Smooth muscle cell (in vitro differentiated cells): ENCODE measurements at regions not wholly inside any gene's neighbourhood (a gene's known extent, or its start where the extent isn't known, plus 50 kb on each side); places are given as distances from the start of the nearest gene placed in this dataset.

Source experiments
- DNase-seq: peaks from one replicate; lab custom pipeline; 2025; ENCODE audit not compliant: unreplicated experiment; lab: John Stamatoyannopoulos, UW
- H2AFZ ChIP-seq: fragments of 200-600 bp; sonication (generic); 2 replicates; pipeline ENCODE4 v1.6.0; 2016; ENCODE audit warnings: antibody characterized with exemption, low read depth, mild to moderate bottlenecking
- H3F3A ChIP-seq: fragments of 200-600 bp; sonication (generic); 2 replicates; pipeline ENCODE4 v1.6.0; 2017; ENCODE audit warnings: antibody characterized with exemption, low read depth
- H3K27ac ChIP-seq: fragments of 200-600 bp; sonication (generic); 2 replicates; pipeline ENCODE4 v1.5.1; 2016; ENCODE audit warnings: low read depth, mild to moderate bottlenecking
- H3K27me3 ChIP-seq: fragments of 200-600 bp; sonication (generic); 2 replicates; pipeline ENCODE4 v1.6.1; 2016; ENCODE audit warnings: low read depth, mild to moderate bottlenecking
- H3K36me3 ChIP-seq: fragments of 200-600 bp; sonication (generic); 2 replicates; pipeline ENCODE4 v1.5.1; 2016; ENCODE audit warnings: low read depth
- H3K4me1 ChIP-seq: fragments of 200-600 bp; sonication (generic); 2 replicates; pipeline ENCODE4 v1.5.1; 2016; ENCODE audit warnings: low read depth
- H3K4me2 ChIP-seq: fragments of 200-600 bp; sonication (generic); 2 replicates; pipeline ENCODE4 v1.6.0; 2016; ENCODE audit warnings: mild to moderate bottlenecking
- H3K4me3 ChIP-seq: fragments of 200-600 bp; sonication (generic); 2 replicates; pipeline ENCODE4 v1.5.1; 2016; ENCODE audit warnings: mild to moderate bottlenecking
- H3K79me2 ChIP-seq: fragments of 200-600 bp; sonication (generic); 2 replicates; pipeline ENCODE4 v1.6.0; 2016; ENCODE audit warnings: low read depth, mild to moderate bottlenecking
- H3K9ac ChIP-seq: fragments of 200-600 bp; sonication (generic); 2 replicates; pipeline ENCODE4 v1.6.0; 2016; ENCODE audit warnings: low read depth
- H3K9me3 ChIP-seq: fragments of 200-600 bp; sonication (generic); replicated peaks from 2 replicates; pipeline ENCODE4 v1.5.1; 2016; ENCODE audit warnings: low read depth
- H4K20me1 ChIP-seq: fragments of 200-600 bp; sonication (generic); 2 replicates; pipeline ENCODE4 v1.6.0; 2016; ENCODE audit warnings: low read depth
- CTCF ChIP-seq: fragments of 200-600 bp; sonication (generic); IDR thresholded peaks from 2 replicates; pipeline ENCODE4 v1.5.1; 2017; ENCODE audit warnings: borderline replicate concordance, mild to moderate bottlenecking, antibody characterized with exemption; ENCODE audit not compliant: insufficient read depth, poor library complexity, severe bottlenecking
- WGBS: methylation state at CpG from one replicate; pipeline ENCODE4 v1.1.7; 2016; ENCODE audit warnings: low lambda C conversion rate; 5-methylcytosine and 5-hydroxymethylcytosine counted together

GRCh38 chrX:23478561-23478960 is 143.9 kb downstream of the PTCHD1 start:
- no peaks in the 10 kb centered on the region for H4K20me1 ChIP-seq
- no peak overlapping the region for H3K4me2 ChIP-seq
- H2AFZ ChIP-seq: no peak overlapping the region
- H3F3A ChIP-seq: no peaks in the 10 kb centered on the region
- no peaks in the 10 kb centered on the region for H3K79me2 ChIP-seq
- DNase-seq: no peak
- no peak overlapping the region for H3K27ac ChIP-seq
- 90% methylated on average over 3 of the region's 3 CpGs for WGBS
- no peaks in the 10 kb centered on the region for H3K27me3 ChIP-seq
- no peak overlapping the region for H3K9ac ChIP-seq
- no peak for TF ChIP-seq CTCF
- H3K4me3 ChIP-seq: no peak overlapping the region
- H3K9me3 ChIP-seq: no peaks in the 10 kb centered on the region
- no peaks in the 10 kb centered on the region for H3K36me3 ChIP-seq
- no peaks in the 10 kb centered on the region for H3K4me1 ChIP-seq

- Histone ChIP-seq H3F3A (no peaks in the 10 kb centered on the region), H3K9ac (no peak overlapping the region), H3K27me3 (no peaks in the 10 kb centered on the region), H4K20me1 (no peaks in the 10 kb centered on the region), H2AFZ (peak overlapping the region; percentile 67), H3K36me3 (no peaks in the 10 kb centered on the region), H3K4me2 (no peak overlapping the region), H3K4me1 (no peaks in the 10 kb centered on the region), H3K27ac (no peak overlapping the region), H3K4me3 (no peak overlapping the region), H3K9me3 (no peaks in the 10 kb centered on the region), H3K79me2 (no peaks in the 10 kb centered on the region)
- 27% methylated on average over 3 of the region's 3 CpGs for whole genome bisulfite sequencing
- no peak for DNase-seq
- TF ChIP-seq CTCF: no peak
Observed at GRCh38 chrX:23482561-23482960, 147.9 kb downstream of the PTCHD1 start.

- Histone ChIP-seq H3K9ac (no peak overlapping the region), H3K9me3 (no peaks in the 10 kb centered on the region), H3K4me3 (no peak overlapping the region), H3K79me2 (no peaks in the 10 kb centered on the region), H3F3A (no peaks in the 10 kb centered on the region), H3K27ac (no peak overlapping the region), H3K4me2 (no peak overlapping the region), H3K4me1 (no peaks in the 10 kb centered on the region), H4K20me1 (no peaks in the 10 kb centered on the region), H2AFZ (no peak overlapping the region), H3K27me3 (no peaks in the 10 kb centered on the region), H3K36me3 (no peaks in the 10 kb centered on the region)
- WGBS: 78% methylated on average over 3 of the region's 3 CpGs
- no peak for TF ChIP-seq CTCF
- no peak for DNase-seq
Observed at GRCh38 chrX:23483396-23483795, 148.7 kb downstream of the PTCHD1 start.

- TF ChIP-seq CTCF: no peak
- WGBS: 52% methylated on average over 3 of the region's 3 CpGs
- H3K4me1 ChIP-seq: no peaks in the 10 kb centered on the region
- no peaks in the 10 kb centered on the region for H4K20me1 ChIP-seq
- H3K27me3 ChIP-seq: no peaks in the 10 kb centered on the region
- no peak overlapping the region for H3K27ac ChIP-seq
- H3K9me3 ChIP-seq: no peaks in the 10 kb centered on the region
- no peak overlapping the region for H3K4me3 ChIP-seq
- no peaks in the 10 kb centered on the region for H3K79me2 ChIP-seq
- H3F3A ChIP-seq: no peaks in the 10 kb centered on the region
- DNase-seq: no peak
- no peaks in the 10 kb centered on the region for H3K36me3 ChIP-seq
- no peak overlapping the region for H3K9ac ChIP-seq
- no peak overlapping the region for H3K4me2 ChIP-seq
- no peak overlapping the region for H2AFZ ChIP-seq
Observed at GRCh38 chrX:23493941-23494374, 159.3 kb downstream of the PTCHD1 start.
